AG09309 (cell line): ENCODE measurements at regions not wholly inside any gene's neighbourhood (a gene's known extent, or its start where the extent isn't known, plus 50 kb on each side); places are given as distances from the start of the nearest gene placed in this dataset.

Source experiments
- DNase-seq: peaks from one replicate; pipeline ENCODE4 v3.0.0-alpha.2; 2010; ENCODE audit warnings: low read depth
- H3K4me3 ChIP-seq: 2 replicates; pipeline ENCODE4 v1.5.1; 2011; ENCODE audit warnings: mild to moderate bottlenecking, low read depth, low read length, moderate library complexity; ENCODE audit not compliant: control insufficient read depth
- CTCF ChIP-seq: IDR thresholded peaks from 2 replicates; pipeline ENCODE4 v1.5.1; 2011; ENCODE audit warnings: mild to moderate bottlenecking, low read depth, low read length, inconsistent platforms; ENCODE audit not compliant: insufficient read depth, control insufficient read depth; ENCODE audit errors: missing control alignments

DNA sequence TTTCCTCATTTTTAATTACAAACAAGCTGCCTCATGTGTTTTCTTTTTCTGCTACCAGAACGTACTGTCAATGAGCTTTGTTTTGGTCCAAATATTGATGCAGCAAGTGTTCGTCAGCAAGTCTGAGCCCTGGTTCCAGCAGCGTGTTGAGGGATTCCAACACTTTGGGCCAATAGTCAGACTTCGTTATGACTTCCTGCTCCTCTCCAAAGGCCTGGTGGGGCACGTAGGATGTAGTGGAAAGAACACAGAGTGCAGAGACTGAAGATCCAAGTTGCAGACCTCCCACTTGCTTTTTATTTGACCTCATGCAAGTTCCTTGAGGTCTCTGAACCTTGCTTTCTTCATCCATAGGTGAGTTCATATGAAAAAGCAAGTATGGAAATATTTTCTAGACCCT, 138.2 kb downstream of the BBOX1 start:
- no peak for TF ChIP-seq CTCF
- no peak for DNase-seq
- H3K4me3 ChIP-seq, result no peak overlapping the region
